ENCODE measurements at regions not wholly inside any gene's neighbourhood (a gene's known extent, or its start where the extent isn't known, plus 50 kb on each side); places are given as distances from the start of the nearest gene placed in this dataset.

- POLR2A ChIA-PET (ENCODE audit: low non-redundant PET): no interaction called here
- DNase-seq (ENCODE audit: low spot score): no peak
- no peak overlapping the region for H3K27ac ChIP-seq
- CTCF ChIA-PET: no interaction called here
- TF ChIP-seq, protein P1, sequence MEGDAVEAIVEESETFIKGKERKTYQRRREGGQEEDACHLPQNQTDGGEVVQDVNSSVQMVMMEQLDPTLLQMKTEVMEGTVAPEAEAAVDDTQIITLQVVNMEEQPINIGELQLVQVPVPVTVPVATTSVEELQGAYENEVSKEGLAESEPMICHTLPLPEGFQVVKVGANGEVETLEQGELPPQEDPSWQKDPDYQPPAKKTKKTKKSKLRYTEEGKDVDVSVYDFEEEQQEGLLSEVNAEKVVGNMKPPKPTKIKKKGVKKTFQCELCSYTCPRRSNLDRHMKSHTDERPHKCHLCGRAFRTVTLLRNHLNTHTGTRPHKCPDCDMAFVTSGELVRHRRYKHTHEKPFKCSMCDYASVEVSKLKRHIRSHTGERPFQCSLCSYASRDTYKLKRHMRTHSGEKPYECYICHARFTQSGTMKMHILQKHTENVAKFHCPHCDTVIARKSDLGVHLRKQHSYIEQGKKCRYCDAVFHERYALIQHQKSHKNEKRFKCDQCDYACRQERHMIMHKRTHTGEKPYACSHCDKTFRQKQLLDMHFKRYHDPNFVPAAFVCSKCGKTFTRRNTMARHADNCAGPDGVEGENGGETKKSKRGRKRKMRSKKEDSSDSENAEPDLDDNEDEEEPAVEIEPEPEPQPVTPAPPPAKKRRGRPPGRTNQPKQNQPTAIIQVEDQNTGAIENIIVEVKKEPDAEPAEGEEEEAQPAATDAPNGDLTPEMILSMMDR (conservative IDR thresholded peaks at IDR 0.05; ENCODE audit: low read depth): no peak
These were observed 466.7 kb downstream of the NKX6-1 start for GRCh38 chr4:84032372-84032771.

- no peak for DNase-seq (ENCODE audit: low spot score)
- TF ChIP-seq, protein P1 (conservative IDR thresholded peaks at IDR 0.05; ENCODE audit: low read depth): no peak
- ChIA-PET CTCF (no interaction called here), POLR2A (ENCODE audit: low non-redundant PET) (no interaction called here)
- H3K27ac ChIP-seq: no peak overlapping the region
These were observed 467.7 kb downstream of the NKX6-1 start for GRCh38 chr4:84031401-84031800.

DNA sequence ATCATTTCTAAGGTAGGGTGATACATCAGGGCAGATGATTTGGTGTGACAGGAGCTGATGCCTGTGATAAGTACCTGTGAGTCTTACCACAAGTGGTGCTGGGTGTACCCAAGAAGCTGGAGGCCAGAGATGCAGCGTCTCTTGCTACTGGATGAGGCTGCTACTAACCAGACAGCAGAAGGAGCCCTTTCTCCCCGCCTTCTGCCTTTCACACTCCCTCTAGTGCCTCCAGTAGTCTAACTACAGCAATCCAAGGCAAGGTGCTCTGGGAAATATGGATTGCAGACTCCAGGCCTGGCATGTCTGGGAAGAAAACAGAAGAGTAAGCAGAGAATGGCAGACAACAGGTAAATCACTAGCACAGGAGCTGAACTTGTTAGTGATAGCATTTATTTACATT is 470.8 kb downstream of the NKX6-1 start:
- CTCF ChIA-PET: interaction anchor here (1.0 kb wide), 1 partner anchor 13 kb away, joined by 3 read pairs; no protein-coding TSS in a partner anchor
- no peak for DNase-seq (ENCODE audit: low spot score)
- TF ChIP-seq, protein P1 (conservative IDR thresholded peaks at IDR 0.05; ENCODE audit: low read depth): no peak
- POLR2A ChIA-PET (ENCODE audit: low non-redundant PET): no interaction called here
- H3K27ac ChIP-seq: no peak overlapping the region

DNA sequence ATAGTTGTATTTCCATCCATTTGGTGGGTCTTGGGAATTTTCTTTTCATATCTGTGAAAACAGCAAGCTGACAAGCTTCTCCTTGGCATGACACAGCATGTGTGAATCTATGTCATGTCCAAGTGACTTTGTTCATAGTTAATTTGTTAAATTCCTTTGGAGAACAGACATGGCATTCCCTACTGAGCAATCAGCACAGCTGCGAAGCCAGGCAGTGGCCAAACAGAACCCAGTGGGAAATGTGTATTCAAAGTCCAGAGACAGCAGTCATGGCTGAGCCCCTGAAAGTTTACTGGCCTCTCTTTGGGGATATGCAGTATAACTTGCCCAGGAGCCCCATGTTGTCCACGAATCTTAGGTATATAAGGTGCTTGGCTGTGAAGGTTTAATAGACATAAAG is 474.7 kb downstream of the NKX6-1 start:
- TF ChIP-seq, protein P1 (conservative IDR thresholded peaks at IDR 0.05; ENCODE audit: low read depth): no peak
- H3K27ac ChIP-seq: no peak overlapping the region
- DNase-seq (ENCODE audit: low spot score): no peak
- POLR2A ChIA-PET (ENCODE audit: low non-redundant PET): no interaction called here
- CTCF ChIA-PET: no interaction called here

- CTCF ChIA-PET: no interaction called here
- H3K27ac ChIP-seq: no peak overlapping the region
- POLR2A ChIA-PET (ENCODE audit: low non-redundant PET): no interaction called here
- TF ChIP-seq, protein P1 (conservative IDR thresholded peaks at IDR 0.05; ENCODE audit: low read depth): no peak
- DNase-seq (ENCODE audit: low spot score): no peak
These were observed 476.5 kb downstream of the NKX6-1 start for GRCh38 chr4:84022564-84022963.

- DNase-seq (ENCODE audit: low spot score): no peak
- ChIA-PET POLR2A (ENCODE audit: low non-redundant PET) (no interaction called here), CTCF (no interaction called here)
- no peak overlapping the region for H3K27ac ChIP-seq
- TF ChIP-seq, protein P1 (conservative IDR thresholded peaks at IDR 0.05; ENCODE audit: low read depth): no peak
These were observed 479.5 kb downstream of the NKX6-1 start for GRCh38 chr4:84019626-84020025.

DNA sequence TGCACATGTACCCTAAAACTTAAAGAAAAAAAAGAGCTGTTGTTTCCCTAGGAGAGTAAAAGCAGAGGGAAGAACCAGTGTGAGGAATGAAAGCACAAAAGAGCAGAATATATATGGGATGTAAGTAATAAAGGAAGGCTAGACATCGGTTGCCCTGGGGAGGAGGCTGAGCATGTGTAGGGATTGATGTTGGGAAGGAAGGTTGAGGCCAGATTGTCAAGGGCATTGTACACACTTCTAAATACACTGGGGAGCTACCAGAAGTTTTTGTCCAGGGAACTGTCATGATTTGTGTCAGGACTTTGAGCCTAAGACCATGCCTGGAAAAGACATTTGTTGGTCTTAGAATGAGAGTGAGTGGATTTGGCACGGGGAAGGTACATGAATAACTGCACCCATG is 467.1 kb downstream of the GPAT3 start:
- CTCF ChIA-PET: interaction anchor here (0.6 kb wide), 1 partner anchor 501 kb away, joined by 4 read pairs; no protein-coding TSS in a partner anchor

More for the DNA sequence above, 467.1 kb downstream of the GPAT3 start:
- POLR2A ChIA-PET (ENCODE audit: low non-redundant PET): no interaction called here
- DNase-seq (ENCODE audit: low spot score): no peak
- H3K27ac ChIP-seq: no peak overlapping the region
- TF ChIP-seq, protein P1 (conservative IDR thresholded peaks at IDR 0.05; ENCODE audit: low read depth): no peak
